ENCODE measurements at regions not wholly inside any gene's neighbourhood (a gene's known extent, or its start where the extent isn't known, plus 50 kb on each side); places are given as distances from the start of the nearest gene placed in this dataset.
"Not testable (repeated sequence)": the region's sequence is repeated elsewhere in the genome, so short reads cannot be mapped to it uniquely, and the experiment has no call there.

GRCh38 chr18:70397259-70397925 lies 108.5 kb downstream of the SOCS6 start:
- H3K4me1 ChIP-seq (ENCODE audit: insufficient read depth, insufficient read length), result no peaks in the 10 kb centered on the region
- H3K36me3 ChIP-seq (ENCODE audit: insufficient read depth, insufficient read length, low read length), result no peaks in the 10 kb centered on the region
- H3K9me3 ChIP-seq (ENCODE audit: insufficient read depth, low read length), result no peaks in the 10 kb centered on the region
- no peak for DNase-seq (ENCODE audit: low read depth, low spot score)
- H3K27me3 ChIP-seq (ENCODE audit: insufficient read depth, insufficient read length), result no peaks in the 10 kb centered on the region
- H3K4me3 ChIP-seq (ENCODE audit: insufficient read length, low read depth), result no peak overlapping the region
- no peak for TF ChIP-seq ZNF274 (IDR thresholded peaks at IDR 0.05; ENCODE audit: low read depth, low read length)
- no peak for TF ChIP-seq SUZ12 (IDR thresholded peaks at IDR 0.05; ENCODE audit: extremely low read depth, insufficient read depth, insufficient read length)
- no peak for TF ChIP-seq YY1 (IDR thresholded peaks at IDR 0.05; ENCODE audit: insufficient read depth, insufficient read length)
- H3K9ac ChIP-seq (ENCODE audit: insufficient read length, low read depth), result no peak overlapping the region

GRCh38 chr18:70395771-70396170 lies 106.9 kb downstream of the SOCS6 start:
- H3K9me3 ChIP-seq (ENCODE audit: insufficient read depth, low read length); H3K27me3 ChIP-seq (ENCODE audit: insufficient read depth, insufficient read length); H3K9ac ChIP-seq (ENCODE audit: insufficient read length, low read depth); H3K4me1 ChIP-seq (ENCODE audit: insufficient read depth, insufficient read length); DNase-seq (ENCODE audit: low read depth, low spot score); H3K4me3 ChIP-seq (ENCODE audit: insufficient read length, low read depth); H3K36me3 ChIP-seq (ENCODE audit: insufficient read depth, insufficient read length, low read length): not testable (repeated sequence)

GRCh38 chr18:70394672-70395071 lies 105.8 kb downstream of the SOCS6 start:
- TF ChIP-seq YY1 (IDR thresholded peaks at IDR 0.05; ENCODE audit: insufficient read depth, insufficient read length), result no peak
- no peak for TF ChIP-seq SUZ12 (IDR thresholded peaks at IDR 0.05; ENCODE audit: extremely low read depth, insufficient read depth, insufficient read length)
- TF ChIP-seq ZNF274 (IDR thresholded peaks at IDR 0.05; ENCODE audit: low read depth, low read length), result no peak

GRCh38 chr18:70390371-70391090 lies 101.7 kb downstream of the SOCS6 start:
- Histone ChIP-seq H3K4me3 (ENCODE audit: insufficient read length, low read depth) (no peak overlapping the region), H3K4me1 (ENCODE audit: insufficient read depth, insufficient read length) (no peaks in the 10 kb centered on the region), H3K27me3 (ENCODE audit: insufficient read depth, insufficient read length) (no peaks in the 10 kb centered on the region), H3K9me3 (ENCODE audit: insufficient read depth, low read length) (no peaks in the 10 kb centered on the region), H3K36me3 (ENCODE audit: insufficient read depth, insufficient read length, low read length) (no peaks in the 10 kb centered on the region), H3K9ac (ENCODE audit: insufficient read length, low read depth) (no peak overlapping the region)
- no peak for DNase-seq (ENCODE audit: low read depth, low spot score)
- TF ChIP-seq YY1 (IDR thresholded peaks at IDR 0.05; ENCODE audit: insufficient read depth, insufficient read length) (no peak), ZNF274 (IDR thresholded peaks at IDR 0.05; ENCODE audit: low read depth, low read length) (no peak), SUZ12 (IDR thresholded peaks at IDR 0.05; ENCODE audit: extremely low read depth, insufficient read depth, insufficient read length) (no peak)

More at GRCh38 chr18:70394672-70395071, 105.8 kb downstream of the SOCS6 start:
- Histone ChIP-seq H3K4me1 (ENCODE audit: insufficient read depth, insufficient read length) (no peaks in the 10 kb centered on the region), H3K27me3 (ENCODE audit: insufficient read depth, insufficient read length) (no peaks in the 10 kb centered on the region), H3K36me3 (ENCODE audit: insufficient read depth, insufficient read length, low read length) (no peaks in the 10 kb centered on the region), H3K9me3 (ENCODE audit: insufficient read depth, low read length) (no peaks in the 10 kb centered on the region), H3K9ac (ENCODE audit: insufficient read length, low read depth) (no peak overlapping the region), H3K4me3 (ENCODE audit: insufficient read length, low read depth) (no peak overlapping the region)
- DNase-seq (ENCODE audit: low read depth, low spot score), result no peak

- not testable (repeated sequence) for H3K4me1 ChIP-seq (ENCODE audit: insufficient read depth, insufficient read length); H3K36me3 ChIP-seq (ENCODE audit: insufficient read depth, insufficient read length, low read length); H3K27me3 ChIP-seq (ENCODE audit: insufficient read depth, insufficient read length); H3K9ac ChIP-seq (ENCODE audit: insufficient read length, low read depth); H3K9me3 ChIP-seq (ENCODE audit: insufficient read depth, low read length); H3K4me3 ChIP-seq (ENCODE audit: insufficient read length, low read depth); DNase-seq (ENCODE audit: low read depth, low spot score)
These were observed 100.2 kb downstream of the SOCS6 start for GRCh38 chr18:70389036-70389435.

GRCh38 chr18:70387027-70387426 lies 98.2 kb downstream of the SOCS6 start:
- no peak for DNase-seq (ENCODE audit: low read depth, low spot score)
- no peaks in the 10 kb centered on the region for H3K9me3 ChIP-seq (ENCODE audit: insufficient read depth, low read length)
- H3K27me3 ChIP-seq (ENCODE audit: insufficient read depth, insufficient read length), result no peaks in the 10 kb centered on the region
- H3K9ac ChIP-seq (ENCODE audit: insufficient read length, low read depth), result no peak overlapping the region
- H3K4me3 ChIP-seq (ENCODE audit: insufficient read length, low read depth), result no peak overlapping the region
- no peak for TF ChIP-seq SUZ12 (IDR thresholded peaks at IDR 0.05; ENCODE audit: extremely low read depth, insufficient read depth, insufficient read length)
- no peak for TF ChIP-seq ZNF274 (IDR thresholded peaks at IDR 0.05; ENCODE audit: low read depth, low read length)
- TF ChIP-seq YY1 (IDR thresholded peaks at IDR 0.05; ENCODE audit: insufficient read depth, insufficient read length), result no peak
- no peaks in the 10 kb centered on the region for H3K36me3 ChIP-seq (ENCODE audit: insufficient read depth, insufficient read length, low read length)
- H3K4me1 ChIP-seq (ENCODE audit: insufficient read depth, insufficient read length), result no peaks in the 10 kb centered on the region

- no peak for DNase-seq (ENCODE audit: low read depth, low spot score)
- Histone ChIP-seq H3K9me3 (ENCODE audit: insufficient read depth, low read length) (no peaks in the 10 kb centered on the region), H3K36me3 (ENCODE audit: insufficient read depth, insufficient read length, low read length) (no peaks in the 10 kb centered on the region), H3K4me1 (ENCODE audit: insufficient read depth, insufficient read length) (no peaks in the 10 kb centered on the region), H3K27me3 (ENCODE audit: insufficient read depth, insufficient read length) (no peaks in the 10 kb centered on the region), H3K4me3 (ENCODE audit: insufficient read length, low read depth) (no peak overlapping the region), H3K9ac (ENCODE audit: insufficient read length, low read depth) (no peak overlapping the region)
- TF ChIP-seq SUZ12 (IDR thresholded peaks at IDR 0.05; ENCODE audit: extremely low read depth, insufficient read depth, insufficient read length), result no peak
- TF ChIP-seq ZNF274 (IDR thresholded peaks at IDR 0.05; ENCODE audit: low read depth, low read length), result no peak
These were observed 97.7 kb downstream of the SOCS6 start for GRCh38 chr18:70386582-70386981.
